ENCODE measurements at regions not wholly inside any gene's neighbourhood (a gene's known extent, or its start where the extent isn't known, plus 50 kb on each side); places are given as distances from the start of the nearest gene placed in this dataset.
"Not testable (repeated sequence)": the region's sequence is repeated elsewhere in the genome, so short reads cannot be mapped to it uniquely, and the experiment has no call there.

DNA sequence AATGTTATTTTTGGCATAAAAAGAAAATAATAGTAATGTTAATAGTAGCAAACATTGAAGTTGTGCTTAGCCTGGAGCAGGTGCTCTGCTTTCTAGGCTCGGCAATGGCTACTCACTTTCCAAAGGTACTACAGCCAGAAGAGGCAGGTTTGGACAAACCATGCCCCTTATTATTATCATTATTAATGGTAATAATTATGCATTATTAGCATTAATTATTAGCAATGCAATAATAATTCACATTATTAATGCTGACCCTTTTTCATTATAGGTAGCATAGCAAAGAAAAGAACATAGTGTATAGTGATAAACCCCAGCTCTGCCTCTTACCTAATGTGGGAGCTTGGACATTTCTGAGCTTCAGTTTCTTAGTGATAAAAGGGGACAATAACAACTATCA is 171.4 kb downstream of the EDEM1 start:
- no peak for TF ChIP-seq CTCF (IDR thresholded peaks at IDR 0.05)
- TF ChIP-seq POLR2AphosphoS5 (IDR thresholded peaks at IDR 0.05): no peak
- TF ChIP-seq POLR2A (IDR thresholded peaks at IDR 0.05): no peak
- no peaks in the 10 kb centered on the region for H3K9me3 ChIP-seq
- H3K27ac ChIP-seq: no peak overlapping the region
- no peak overlapping the region for H3K4me3 ChIP-seq
- H3K27me3 ChIP-seq (replicated peaks; ENCODE audit: insufficient read depth): no peaks in the 10 kb centered on the region
- intact Hi-C loops (cut with DNase I): no loop called here
- 94% methylated on average over 1 of the region's 1 CpG for WGBS
- no peaks in the 10 kb centered on the region for H3K36me3 ChIP-seq
- no peaks in the 10 kb centered on the region for H3K4me1 ChIP-seq (replicated peaks)
- DNase-seq (ENCODE audit: low spot score): no peak

DNA sequence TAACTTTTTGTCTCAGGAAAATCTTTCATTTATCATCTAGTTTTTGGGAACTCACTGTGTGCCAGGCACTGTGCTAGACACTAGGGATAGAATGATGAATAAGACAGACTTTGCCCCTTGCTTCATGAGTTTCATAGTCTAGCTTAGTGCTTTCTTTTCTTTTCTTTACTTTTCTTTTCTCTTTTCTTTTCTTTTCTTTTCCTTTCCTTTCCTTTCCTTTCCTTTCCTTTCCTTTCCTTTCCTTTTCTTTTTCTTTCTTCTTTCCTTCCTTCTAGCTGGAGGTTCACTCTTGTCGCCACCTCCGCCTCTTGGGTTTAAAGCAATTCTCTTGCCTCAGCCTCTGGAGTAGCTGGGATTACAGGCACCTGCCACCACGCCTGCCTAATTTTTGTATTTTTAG is 172.9 kb downstream of the EDEM1 start:
- no peak for DNase-seq (ENCODE audit: low spot score)
- Histone ChIP-seq H3K36me3 (no peaks in the 10 kb centered on the region), H3K4me1 (replicated peaks) (no peaks in the 10 kb centered on the region), H3K27ac (no peak overlapping the region), H3K4me3 (no peak overlapping the region), H3K27me3 (replicated peaks; ENCODE audit: insufficient read depth) (no peaks in the 10 kb centered on the region), H3K9me3 (no peaks in the 10 kb centered on the region)
- no peak for TF ChIP-seq CTCF (IDR thresholded peaks at IDR 0.05)
- no peak for TF ChIP-seq POLR2AphosphoS5 (IDR thresholded peaks at IDR 0.05)
- no peak for TF ChIP-seq POLR2A (IDR thresholded peaks at IDR 0.05)
- intact Hi-C loops (cut with DNase I): no loop called here
- WGBS: 98% methylated on average over 3 of the region's 3 CpGs

- no peak overlapping the region for H3K4me3 ChIP-seq
- no peak for DNase-seq (ENCODE audit: low spot score)
- intact Hi-C loops (cut with DNase I): no loop called here
- H3K36me3 ChIP-seq: no peaks in the 10 kb centered on the region
- no peaks in the 10 kb centered on the region for H3K27me3 ChIP-seq (replicated peaks; ENCODE audit: insufficient read depth)
- H3K27ac ChIP-seq: no peak overlapping the region
- no peaks in the 10 kb centered on the region for H3K4me1 ChIP-seq (replicated peaks)
- no peak for TF ChIP-seq POLR2A (IDR thresholded peaks at IDR 0.05)
- TF ChIP-seq CTCF (IDR thresholded peaks at IDR 0.05): no peak
- no peak for TF ChIP-seq POLR2AphosphoS5 (IDR thresholded peaks at IDR 0.05)
- no peaks in the 10 kb centered on the region for H3K9me3 ChIP-seq
These were observed 179.2 kb downstream of the EDEM1 start for GRCh38 chr3:5366746-5367145.

DNA sequence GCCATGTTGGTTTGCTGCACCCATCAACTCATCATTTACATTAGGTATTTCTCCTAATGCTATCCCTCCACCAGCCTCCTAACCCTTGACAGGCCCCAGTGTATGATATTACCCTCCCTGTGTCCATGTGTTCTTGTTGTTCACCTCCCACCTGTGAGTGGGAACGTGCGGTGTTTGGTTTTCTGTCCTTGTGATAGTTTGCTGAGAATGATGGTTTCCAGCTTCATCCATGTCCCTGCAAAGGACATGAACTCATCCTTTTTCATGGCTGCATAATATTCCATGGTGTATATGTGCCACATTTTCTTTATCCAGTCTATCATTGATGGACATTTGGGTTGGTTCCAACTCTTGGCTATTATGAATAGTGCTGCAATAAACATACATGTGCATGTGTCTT is 184.0 kb downstream of the EDEM1 start:
- H3K36me3 ChIP-seq; H3K4me3 ChIP-seq; H3K27me3 ChIP-seq (replicated peaks; ENCODE audit: insufficient read depth); H3K9me3 ChIP-seq; DNase-seq (ENCODE audit: low spot score); H3K27ac ChIP-seq; H3K4me1 ChIP-seq (replicated peaks); intact Hi-C loops (cut with DNase I): not testable (repeated sequence)
- WGBS: 92% methylated on average over 2 of the region's 2 CpGs

DNA sequence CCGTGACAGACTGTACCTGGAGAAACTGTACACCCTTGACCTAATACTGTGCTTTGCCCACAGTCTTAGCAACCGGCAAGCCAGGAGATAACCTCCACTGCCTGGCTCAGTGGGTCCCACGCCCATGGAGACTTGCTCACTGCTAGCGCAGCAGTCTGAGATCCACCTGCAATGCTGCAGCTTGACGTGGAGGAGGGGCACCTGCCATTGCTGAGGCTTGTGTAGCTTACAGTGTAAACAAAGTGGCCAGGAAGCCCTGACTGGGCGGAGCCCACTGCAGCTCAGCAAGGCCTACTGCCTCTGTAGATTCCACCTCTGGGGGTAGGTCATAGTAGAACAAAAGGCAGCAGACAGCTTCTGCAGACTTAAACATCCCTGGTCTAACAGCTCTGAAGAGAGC is 189.3 kb downstream of the EDEM1 start:
- WGBS: 51% methylated on average over 6 of the region's 6 CpGs
- Histone ChIP-seq H3K4me1 (replicated peaks) (no peaks in the 10 kb centered on the region), H3K27ac (no peak overlapping the region), H3K9me3 (no peaks in the 10 kb centered on the region), H3K4me3 (no peak overlapping the region), H3K27me3 (replicated peaks; ENCODE audit: insufficient read depth) (no peaks in the 10 kb centered on the region), H3K36me3 (no peaks in the 10 kb centered on the region)
- DNase-seq (ENCODE audit: low spot score): peak; percentile 22
- no peak for TF ChIP-seq POLR2AphosphoS5 (IDR thresholded peaks at IDR 0.05)
- no peak for TF ChIP-seq CTCF (IDR thresholded peaks at IDR 0.05)
- no peak for TF ChIP-seq POLR2A (IDR thresholded peaks at IDR 0.05)
- intact Hi-C loops (cut with DNase I): no loop called here

DNA sequence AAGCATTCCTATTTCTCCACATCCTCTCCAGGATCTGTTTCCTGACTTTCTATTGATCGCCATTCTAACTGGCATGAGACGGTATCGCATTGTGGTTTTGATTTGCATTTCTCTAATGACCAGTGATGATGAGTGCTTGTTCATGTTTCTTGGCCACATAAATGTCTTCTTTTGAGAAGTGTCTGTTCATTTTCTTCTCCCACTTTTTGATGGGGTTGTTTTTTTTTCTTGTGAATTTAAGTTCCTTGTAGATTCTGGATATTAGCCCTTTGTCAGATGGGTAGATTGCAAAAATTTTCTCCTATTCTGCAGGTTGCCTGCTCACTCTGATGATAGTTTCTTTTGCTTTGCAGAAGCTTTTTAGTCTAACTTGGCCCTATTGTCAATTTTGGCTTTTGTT is 191.8 kb downstream of the EDEM1 start:
- H3K27me3 ChIP-seq (replicated peaks; ENCODE audit: insufficient read depth); intact Hi-C loops (cut with DNase I); H3K36me3 ChIP-seq; H3K4me1 ChIP-seq (replicated peaks); DNase-seq (ENCODE audit: low spot score); H3K4me3 ChIP-seq; H3K9me3 ChIP-seq; H3K27ac ChIP-seq: not testable (repeated sequence)
- WGBS: 99% methylated on average over 3 of the region's 3 CpGs

DNA sequence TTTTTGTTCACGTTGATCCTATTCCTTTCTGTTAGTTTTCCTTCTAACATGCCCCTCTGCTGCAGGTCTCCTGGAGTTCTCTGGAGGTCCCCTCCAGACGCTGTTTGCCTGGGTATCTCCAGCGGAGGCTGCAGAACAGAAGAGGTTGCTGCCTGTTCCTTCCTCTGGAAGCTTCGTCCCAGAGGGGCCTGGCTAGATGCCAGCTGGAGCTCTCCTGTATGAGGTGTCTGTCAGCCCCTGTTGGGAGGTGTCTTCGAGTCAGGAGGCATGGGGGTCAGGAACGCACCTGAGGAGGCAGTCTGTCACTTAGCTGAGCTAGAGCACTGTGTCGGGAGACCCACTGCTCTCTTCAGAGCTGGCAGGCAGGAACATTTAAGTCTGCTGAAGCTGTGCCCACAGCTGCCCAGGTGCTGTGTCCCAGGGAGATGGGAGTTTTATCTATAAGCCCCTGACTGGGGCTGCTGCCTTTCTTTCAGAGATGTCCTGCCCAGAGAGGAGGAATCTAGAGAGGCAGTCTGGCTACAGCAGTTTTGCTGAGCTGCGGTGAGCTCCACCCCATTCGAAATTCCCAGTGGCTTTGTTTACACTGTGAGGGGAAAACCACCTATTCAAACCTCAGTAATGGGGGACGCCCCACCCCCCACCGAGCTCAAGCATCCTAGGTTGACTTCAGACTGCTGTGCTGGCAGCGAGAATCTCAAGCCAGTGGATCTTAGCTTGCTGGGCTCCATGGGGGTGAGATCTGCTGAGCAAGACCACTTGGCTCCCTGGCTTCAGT is 196.2 kb downstream of the EDEM1 start:
- intact Hi-C loops (cut with DNase I); H3K27me3 ChIP-seq (replicated peaks; ENCODE audit: insufficient read depth); H3K27ac ChIP-seq; H3K9me3 ChIP-seq; H3K4me3 ChIP-seq; DNase-seq (ENCODE audit: low spot score); H3K36me3 ChIP-seq; H3K4me1 ChIP-seq (replicated peaks): not testable (repeated sequence)
- 73% methylated on average over 12 of the region's 12 CpGs for WGBS

All from prostate gland (tissue), 2 donors.